ENCODE measurements at regions not wholly inside any gene's neighbourhood (a gene's known extent, or its start where the extent isn't known, plus 50 kb on each side); places are given as distances from the start of the nearest gene placed in this dataset.

- peak in 2 of 3 donors; percentile 18 to 27 for DNase-seq (ENCODE audit: low read depth in 2 of 3, low spot score in 2 of 3)
These were observed 142.5 kb upstream of the FERMT1 start for GRCh38 chr20:6265204-6265904.

GRCh38 chr20:6253396-6253795, 130.6 kb upstream of the FERMT1 start:
- DNase-seq (ENCODE audit: low read depth in 2 of 3, low spot score in 2 of 3) = no peak

GRCh38 chr20:6245436-6245835, 122.6 kb upstream of the FERMT1 start:
- DNase-seq (ENCODE audit: low read depth in 2 of 3, low spot score in 2 of 3) = no peak

GRCh38 chr20:6241591-6241990, 118.8 kb upstream of the FERMT1 start:
- DNase-seq (ENCODE audit: low read depth in 2 of 3, low spot score in 2 of 3) = no peak

- DNase-seq (ENCODE audit: low read depth in 2 of 3, low spot score in 2 of 3) = no peak
These were observed 117.2 kb upstream of the FERMT1 start for GRCh38 chr20:6240059-6240458.

- DNase-seq (ENCODE audit: low read depth in 2 of 3, low spot score in 2 of 3) = no peak
These were observed 115.6 kb upstream of the FERMT1 start for GRCh38 chr20:6238421-6238820.

- DNase-seq (ENCODE audit: low read depth in 2 of 3, low spot score in 2 of 3) = no peak
These were observed 112.7 kb upstream of the FERMT1 start for GRCh38 chr20:6235510-6235909.

- DNase-seq (ENCODE audit: low read depth in 2 of 3, low spot score in 2 of 3) = no peak
These were observed 109.6 kb upstream of the FERMT1 start for GRCh38 chr20:6232436-6232835.

GRCh38 chr20:6231556-6231955, 108.7 kb upstream of the FERMT1 start:
- no peak for DNase-seq (ENCODE audit: low read depth in 2 of 3, low spot score in 2 of 3)

- no peak for DNase-seq (ENCODE audit: low read depth in 2 of 3, low spot score in 2 of 3)
These were observed 105.5 kb upstream of the FERMT1 start for GRCh38 chr20:6228302-6228843.

GRCh38 chr20:6213311-6213710, 90.5 kb upstream of the FERMT1 start:
- DNase-seq (ENCODE audit: low read depth in 2 of 3, low spot score in 2 of 3) = no peak

GRCh38 chr20:6212903-6213302, 90.1 kb upstream of the FERMT1 start:
- no peak for DNase-seq (ENCODE audit: low read depth in 2 of 3, low spot score in 2 of 3)

- no peak for DNase-seq (ENCODE audit: low read depth in 2 of 3, low spot score in 2 of 3)
These were observed 86.3 kb upstream of the FERMT1 start for GRCh38 chr20:6209093-6209492.

- no peak for DNase-seq (ENCODE audit: low read depth in 2 of 3, low spot score in 2 of 3)
These were observed 77.3 kb upstream of the FERMT1 start for GRCh38 chr20:6200092-6200491.

GRCh38 chr20:6185268-6185667, 62.4 kb upstream of the FERMT1 start:
- no peak for DNase-seq (ENCODE audit: low read depth in 2 of 3, low spot score in 2 of 3)

- no peak for DNase-seq (ENCODE audit: low read depth in 2 of 3, low spot score in 2 of 3)
These were observed 61.3 kb upstream of the FERMT1 start for GRCh38 chr20:6184086-6184485.

- DNase-seq (ENCODE audit: low read depth in 2 of 3, low spot score in 2 of 3) = peak in 1 of 3 donors; percentile 4
These were observed 57.7 kb upstream of the FERMT1 start for GRCh38 chr20:6180531-6180930.

- peak in 1 of 3 donors; percentile 3 for DNase-seq (ENCODE audit: low read depth in 2 of 3, low spot score in 2 of 3)
These were observed 55.7 kb upstream of the FERMT1 start for GRCh38 chr20:6178537-6178936.

- no peak for DNase-seq (ENCODE audit: low read depth in 2 of 3, low spot score in 2 of 3)
These were observed 50.7 kb upstream of the FERMT1 start for GRCh38 chr20:6173481-6173880.

Data from hematopoietic multipotent progenitor cell (in vitro differentiated cells).